Left lung (tissue), 4 donors: ENCODE measurements at regions not wholly inside any gene's neighbourhood (a gene's known extent, or its start where the extent isn't known, plus 50 kb on each side); places are given as distances from the start of the nearest gene placed in this dataset.

Experiments
- ATAC-seq: fragments of 200-7000 bp; cut with Tn5 transposase; one replicate; pipeline ENCODE4 v1.9.1; 2020; ENCODE audit warnings: moderate library complexity
- DNase-seq, 4 donors: peaks; one replicate each; pipeline ENCODE4 v3.0.0-alpha.2; 2013 to 2020
- H3K27ac ChIP-seq, 2 donors: fragments of 200-600 bp; sonication (generic) in 1 of 2; one replicate each; pipeline versions ENCODE4 v1.5.0 to v1.8.0; 2020 to 2021
- H3K27me3 ChIP-seq, 2 donors: fragments of 200-600 bp; sonication (generic) in 1 of 2; one replicate each; pipeline versions ENCODE4 v1.5.0 to v1.8.0; 2020 to 2021
- H3K36me3 ChIP-seq, 2 donors: fragments of 200-600 bp; sonication (generic) in 1 of 2; one replicate each; pipeline versions ENCODE4 v1.5.0 to v1.8.0; 2020 to 2021
- H3K4me1 ChIP-seq, 2 donors: fragments of 200-600 bp; one replicate each; pipeline ENCODE4 v1.8.0; 2021
- H3K4me3 ChIP-seq, 2 donors: fragments of 200-600 bp; sonication (generic) in 1 of 2; one replicate each; pipeline versions ENCODE4 v1.5.0 to v1.8.0; 2020 to 2021; ENCODE audit warnings: mild to moderate bottlenecking in 1 of 2
- H3K9me3 ChIP-seq, 2 donors: fragments of 200-600 bp; sonication (generic) in 1 of 2; one replicate each; pipeline versions ENCODE4 v1.5.0 to v1.8.0; 2020 to 2021
- CTCF ChIP-seq, 2 donors: fragments of 200-600 bp; sonication (generic) in 1 of 2; IDR thresholded peaks; one replicate each; pipeline versions ENCODE4 v1.5.0 to v1.8.0; 2021; ENCODE audit warnings: antibody characterized with exemption in 2 of 2
- intact Hi-C, 2 donors: fragments of 100-400 bp; cut with DNase I; formaldehyde crosslinking; loops; one replicate each; pipeline versions ENCODE4 v1.11.2 to v1.14.2; 2022
- donor health status: DM: no; HTN: yes; CAD: no.
- donor health status: DM: no; HTN: no; CAD: no.

GRCh38 chr16:79419148-79419547 is 181.4 kb downstream of the MAF start:
- DNase-seq: no peak
- H3K36me3 ChIP-seq: no peaks in the 10 kb centered on the region
- no peaks in the 10 kb centered on the region for H3K9me3 ChIP-seq
- H3K4me3 ChIP-seq: no peak overlapping the region
- H3K27me3 ChIP-seq: peaks cover 0 to 13% of the 10 kb centered on the region in 2 donors
- peak overlapping the region in 1 of 2 donors; percentile 3 for H3K27ac ChIP-seq
- intact Hi-C loops: no loop called here
- TF ChIP-seq CTCF (IDR thresholded peaks at IDR 0.05): no peak
- H3K4me1 ChIP-seq: peaks cover 0 to 29% of the 10 kb centered on the region in 2 donors
- no peak for ATAC-seq

DNA sequence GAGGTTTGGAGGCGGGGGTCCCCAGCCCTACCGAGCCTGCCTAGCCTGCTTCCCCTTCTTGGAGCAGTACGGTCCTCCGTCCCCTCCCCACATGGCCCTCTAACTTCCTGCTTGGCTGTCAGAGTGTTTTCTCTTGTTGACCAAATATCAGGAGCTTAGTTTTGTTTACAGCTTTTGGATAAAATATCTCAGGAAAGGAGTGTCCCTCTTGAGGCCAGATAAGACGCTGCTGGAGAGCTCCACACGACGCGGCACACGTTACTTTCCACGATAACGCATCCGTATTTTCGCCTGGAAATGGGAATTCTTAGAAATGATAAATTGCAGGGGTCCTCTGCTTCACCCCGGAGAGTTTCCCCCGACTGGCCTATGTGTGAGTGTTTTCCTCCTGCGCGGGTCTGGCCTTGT is 182.9 kb downstream of the MAF start:
- Histone ChIP-seq H3K9me3 (no peaks in the 10 kb centered on the region), H3K4me1 (peaks cover 0 to 29% of the 10 kb centered on the region in 2 donors), H3K27me3 (peaks cover 0 to 13% of the 10 kb centered on the region in 2 donors), H3K27ac (no peak overlapping the region), H3K4me3 (no peak overlapping the region), H3K36me3 (no peaks in the 10 kb centered on the region)
- DNase-seq: no peak
- no peak for ATAC-seq
- no peak for TF ChIP-seq CTCF (IDR thresholded peaks at IDR 0.05)
- intact Hi-C loops: no loop called here

DNA sequence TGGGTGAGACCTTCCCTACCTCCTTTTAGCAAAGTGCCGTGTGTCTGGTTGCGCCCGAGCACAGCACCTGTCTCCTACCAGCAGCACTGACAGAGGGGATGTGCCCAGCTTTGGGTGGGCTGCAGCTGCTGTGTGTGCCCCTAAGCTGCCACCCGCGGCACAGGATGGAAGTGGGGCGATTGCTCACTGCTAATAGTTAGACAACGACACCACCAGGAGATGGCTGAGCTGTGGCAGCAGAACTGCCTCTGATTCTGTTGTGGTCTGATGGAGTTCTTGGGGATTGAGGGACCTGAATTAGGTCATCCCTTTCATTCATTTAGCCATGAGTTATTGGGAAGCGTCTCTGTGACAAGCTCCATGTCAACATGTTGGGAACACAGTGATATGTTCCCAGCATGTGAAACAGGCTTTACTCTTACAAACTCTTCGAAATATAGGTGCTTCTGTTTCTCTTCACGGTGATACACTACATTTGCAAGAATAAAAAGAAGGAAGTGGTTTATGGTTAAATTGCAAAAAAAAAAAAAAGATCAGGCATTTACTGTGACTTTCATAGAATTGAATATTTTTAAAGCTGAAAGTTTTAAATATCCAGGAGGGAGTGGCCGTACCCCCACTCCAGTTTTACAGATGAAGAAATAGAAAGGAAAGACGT is 184.4 kb downstream of the MAF start:
- H3K27me3 ChIP-seq: peaks cover 0 to 13% of the 10 kb centered on the region in 2 donors
- no peaks in the 10 kb centered on the region for H3K36me3 ChIP-seq
- no peak overlapping the region for H3K27ac ChIP-seq
- intact Hi-C loops: no loop called here
- ATAC-seq (no peak), DNase-seq (no peak)
- H3K4me3 ChIP-seq: no peak overlapping the region
- TF ChIP-seq CTCF (IDR thresholded peaks at IDR 0.05): no peak
- no peaks in the 10 kb centered on the region for H3K9me3 ChIP-seq
- peaks cover 0 to 26% of the 10 kb centered on the region in 2 donors for H3K4me1 ChIP-seq

DNA sequence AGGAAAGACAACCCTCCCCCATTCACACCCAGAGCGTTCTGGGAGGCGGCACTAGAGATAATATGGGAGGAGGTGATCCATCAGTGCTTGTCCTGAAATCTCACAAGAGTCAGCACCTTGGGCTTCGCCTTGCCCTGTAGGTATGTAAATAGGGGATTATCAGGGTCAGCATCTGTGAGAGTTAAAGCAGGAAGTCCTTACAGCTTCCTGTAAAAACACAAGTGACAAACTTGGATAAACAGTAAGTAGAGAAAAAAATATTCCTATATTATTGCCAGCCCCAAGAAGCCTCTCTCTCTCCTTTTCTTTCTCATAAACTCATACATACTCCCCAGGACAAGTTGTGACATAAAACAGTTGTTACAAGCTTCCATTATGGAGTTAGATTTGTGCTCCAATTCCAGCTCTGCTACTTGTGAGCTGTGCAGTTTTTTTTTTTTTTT is 187.7 kb downstream of the MAF start:
- no peaks in the 10 kb centered on the region for H3K9me3 ChIP-seq
- H3K4me1 ChIP-seq: peaks cover 0 to 7% of the 10 kb centered on the region in 2 donors
- intact Hi-C loops: no loop called here
- H3K27ac ChIP-seq: no peak overlapping the region
- H3K27me3 ChIP-seq: peaks cover 0 to 5% of the 10 kb centered on the region in 2 donors
- ATAC-seq (no peak), DNase-seq (no peak)
- no peak overlapping the region for H3K4me3 ChIP-seq
- no peaks in the 10 kb centered on the region for H3K36me3 ChIP-seq
- TF ChIP-seq CTCF (IDR thresholded peaks at IDR 0.05): no peak

GRCh38 chr16:79411805-79412204 is 188.7 kb downstream of the MAF start:
- H3K4me3 ChIP-seq: no peak overlapping the region
- H3K36me3 ChIP-seq: no peaks in the 10 kb centered on the region
- no peak for ATAC-seq
- H3K4me1 ChIP-seq: no peaks in the 10 kb centered on the region
- DNase-seq: no peak
- intact Hi-C loops: no loop called here
- H3K9me3 ChIP-seq: no peaks in the 10 kb centered on the region
- H3K27ac ChIP-seq: no peak overlapping the region
- TF ChIP-seq CTCF (IDR thresholded peaks at IDR 0.05): no peak
- H3K27me3 ChIP-seq: no peaks in the 10 kb centered on the region
